NCI-H1105 treated with DMSO at 0.1 percent for 48 hours (cell line): ENCODE measurements at regions not wholly inside any gene's neighbourhood (a gene's known extent, or its start where the extent isn't known, plus 50 kb on each side); places are given as distances from the start of the nearest gene placed in this dataset.
"Not testable (repeated sequence)": the region's sequence is repeated elsewhere in the genome, so short reads cannot be mapped to it uniquely, and the experiment has no call there.

Experiments
- DNase-seq: peaks from one replicate; lab custom pipeline; 2025; lab: John Stamatoyannopoulos, UW

- peak; percentile 91 for DNase-seq
Measured at GRCh38 chr22:47419239-47419638, 656.8 kb downstream of the TBC1D22A start.

DNA sequence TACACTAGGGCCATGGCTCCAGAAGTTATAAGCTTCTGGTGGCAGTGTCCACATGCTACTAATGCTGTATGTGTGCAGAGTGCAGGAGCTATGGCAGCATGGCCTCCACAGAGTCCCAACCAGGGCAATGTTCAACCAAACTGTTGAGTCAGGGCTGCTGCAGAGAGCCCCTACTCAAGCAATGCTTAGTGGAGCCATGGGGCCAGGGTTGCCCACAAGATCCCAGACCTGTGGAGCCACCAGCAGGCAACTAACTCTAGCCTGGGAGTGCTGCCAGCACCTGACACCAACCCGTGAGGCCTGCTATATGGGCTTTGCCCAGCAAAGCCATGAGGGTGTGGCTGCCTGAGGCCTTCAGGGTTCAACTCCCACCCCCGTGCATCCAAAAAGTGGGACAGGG lies 655.2 kb downstream of the TBC1D22A start:
- DNase-seq, result no peak

DNA sequence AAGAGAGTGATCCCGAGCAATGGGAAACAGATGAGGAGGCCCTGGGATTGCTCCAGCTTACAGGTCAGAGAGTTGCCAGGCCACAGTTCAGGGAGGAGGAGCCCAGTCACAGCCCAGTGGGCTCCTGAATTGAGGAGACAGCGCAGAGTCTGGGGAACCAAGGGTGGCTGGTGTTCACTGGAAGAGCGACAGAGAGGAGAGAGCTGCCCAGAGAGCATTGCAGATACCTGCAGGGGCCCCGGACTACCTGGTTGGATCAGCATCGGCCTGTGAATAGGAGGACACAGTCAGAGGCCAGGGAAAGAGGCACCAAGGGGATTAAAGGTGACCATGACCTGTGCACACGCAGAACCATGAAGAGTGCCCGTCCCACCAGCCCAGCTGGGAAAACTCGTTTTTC lies 648.6 kb downstream of the TBC1D22A start:
- DNase-seq, result no peak

GRCh38 chr22:47409539-47410275 lies 647.3 kb downstream of the TBC1D22A start:
- no peak for DNase-seq

DNA sequence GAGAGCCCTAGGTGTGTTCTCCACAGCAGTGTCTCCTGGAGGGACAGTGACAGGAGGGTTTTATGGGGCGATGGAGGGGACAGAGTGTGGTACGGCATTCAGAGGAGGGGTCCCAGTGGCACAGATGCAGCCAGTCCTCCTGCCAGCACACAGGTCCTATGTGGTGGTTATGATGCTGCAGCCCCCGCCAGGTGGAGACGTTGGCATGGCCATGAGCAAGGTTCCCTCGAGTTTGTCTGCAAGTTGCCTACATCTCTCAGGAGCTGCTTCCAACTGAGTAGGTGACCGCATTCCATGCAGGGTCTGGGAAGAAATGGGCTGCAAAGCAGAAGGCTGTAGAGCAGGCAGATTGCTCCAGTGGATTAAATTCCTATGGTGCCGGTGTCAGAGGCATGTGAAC lies 646.0 kb downstream of the TBC1D22A start:
- DNase-seq, result no peak

GRCh38 chr22:47407461-47408025 lies 645.1 kb downstream of the TBC1D22A start:
- DNase-seq, result no peak

DNA sequence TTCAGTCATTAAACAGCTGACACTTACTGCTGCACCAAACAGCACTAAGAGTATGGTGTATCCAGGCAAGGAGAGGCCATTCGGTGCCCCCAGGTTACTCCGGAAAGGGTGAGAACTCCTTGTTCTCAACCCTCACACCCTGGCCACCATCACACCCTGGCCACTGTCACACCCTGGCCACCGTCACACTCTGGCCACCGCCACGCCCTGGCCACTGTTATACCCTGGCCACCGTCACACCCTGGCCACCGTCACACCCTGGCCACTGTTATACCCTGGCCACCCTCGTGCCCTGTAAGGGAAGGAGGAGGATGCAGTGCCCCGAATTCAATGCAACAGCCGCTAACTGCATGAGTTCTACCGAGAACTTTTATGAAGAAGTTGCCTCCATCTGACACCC lies 644.4 kb downstream of the TBC1D22A start:
- no peak for DNase-seq

DNA sequence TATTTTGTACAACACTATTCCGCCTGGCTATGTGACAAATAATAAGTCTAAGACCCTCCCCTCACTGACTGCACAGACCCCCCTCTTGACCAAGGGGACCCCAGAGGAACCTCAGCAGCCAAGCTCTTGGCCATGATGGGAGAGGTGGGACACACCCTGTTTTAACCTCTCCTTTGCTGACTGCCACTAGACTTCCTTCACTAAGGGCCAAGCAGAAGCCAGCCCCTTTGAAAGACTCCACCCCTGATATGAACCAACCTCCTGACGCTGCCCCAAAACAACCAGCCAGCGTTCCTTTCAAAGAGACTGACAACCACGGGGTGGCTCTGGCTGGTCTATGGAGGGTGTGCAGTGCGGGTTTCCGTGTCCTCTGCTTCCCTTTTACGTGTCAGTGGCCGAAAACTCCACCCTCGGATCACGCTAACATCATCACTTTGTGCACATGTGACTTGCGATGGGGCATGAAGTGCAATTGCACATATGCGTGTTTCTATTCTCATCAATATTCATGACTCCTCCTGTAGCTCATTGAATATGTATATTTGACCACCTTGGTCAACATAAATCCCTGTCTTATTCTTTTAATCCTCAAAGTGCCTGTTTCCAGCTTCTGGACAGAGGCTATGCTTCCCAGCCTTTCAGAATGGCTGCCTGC lies 643.9 kb downstream of the TBC1D22A start:
- DNase-seq, result no peak

DNA sequence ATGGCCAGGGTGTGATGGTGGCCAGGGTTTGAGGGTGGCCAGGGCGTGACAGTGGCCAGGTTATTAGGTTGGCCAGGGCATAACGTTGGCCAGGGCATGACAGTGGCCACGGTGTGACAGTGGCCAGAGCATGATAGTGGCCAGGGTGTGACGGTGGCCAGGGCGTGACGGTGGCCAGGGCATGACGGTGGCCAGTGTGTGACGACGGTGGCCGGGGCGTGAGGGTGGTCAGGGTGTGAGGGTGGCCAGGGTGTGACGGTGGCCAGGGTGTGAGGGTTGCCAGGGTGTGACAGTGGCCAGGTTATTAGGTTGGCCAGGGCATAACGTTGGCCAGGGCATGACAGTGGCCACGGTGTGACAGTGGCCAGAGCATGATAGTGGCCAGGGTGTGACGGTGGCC lies 642.8 kb downstream of the TBC1D22A start:
- DNase-seq, result not testable (repeated sequence)

- no peak for DNase-seq
Measured at GRCh38 chr22:47402876-47403525, 640.6 kb downstream of the TBC1D22A start.

- DNase-seq, result no peak
Measured at GRCh38 chr22:47401976-47402770, 639.7 kb downstream of the TBC1D22A start.

- no peak for DNase-seq
Measured at GRCh38 chr22:47401592-47401898, 639.1 kb downstream of the TBC1D22A start.

DNA sequence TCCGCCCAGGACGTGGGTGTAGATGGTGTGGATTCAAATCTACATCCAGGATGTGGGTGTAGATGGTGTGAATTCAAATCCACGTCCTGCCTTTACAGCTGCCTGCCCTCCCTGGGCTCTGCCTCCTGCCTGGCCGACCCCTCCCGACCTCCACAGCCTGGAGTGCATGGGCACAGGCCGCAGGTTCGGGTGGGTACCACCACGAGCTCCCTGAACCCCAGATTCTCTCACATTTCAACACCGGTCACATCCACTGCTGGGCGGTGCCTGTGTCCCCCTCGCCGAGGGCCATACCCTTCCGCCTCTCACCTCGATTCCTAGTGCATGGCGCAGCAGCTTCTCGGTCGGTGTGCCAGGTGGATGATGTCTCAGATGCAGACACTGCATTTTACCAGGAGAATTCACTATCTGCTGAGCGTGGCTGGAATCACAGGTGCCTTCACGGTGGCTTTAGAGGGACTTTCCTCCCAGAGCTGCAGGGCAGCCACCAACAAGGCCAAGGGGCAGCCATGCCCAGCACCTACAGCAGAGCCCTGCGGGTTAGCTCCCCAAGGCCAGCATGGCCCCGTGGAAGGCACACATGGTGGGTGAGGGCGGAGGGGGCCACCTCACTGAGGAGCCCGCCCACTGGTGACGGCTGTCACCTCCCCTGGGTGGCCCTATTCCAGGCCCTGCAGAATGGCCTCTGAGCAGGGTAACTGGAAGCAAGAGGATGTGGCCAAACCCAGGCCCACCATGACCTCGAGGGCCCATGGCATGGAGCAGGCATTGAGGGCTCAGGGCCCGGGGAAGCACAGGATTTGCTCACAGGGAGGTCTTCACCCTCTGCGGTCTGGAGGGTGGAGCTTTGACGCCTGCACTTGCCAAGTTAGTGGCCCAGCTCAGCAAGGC lies 638.5 kb downstream of the TBC1D22A start:
- DNase-seq, result peak; percentile 19

- not testable (repeated sequence) for DNase-seq
Measured at GRCh38 chr22:47400131-47400530, 637.7 kb downstream of the TBC1D22A start.

GRCh38 chr22:47398921-47399790 lies 636.7 kb downstream of the TBC1D22A start:
- DNase-seq, result no peak

GRCh38 chr22:47398491-47398890 lies 636.0 kb downstream of the TBC1D22A start:
- DNase-seq, result no peak

- no peak for DNase-seq
Measured at GRCh38 chr22:47397673-47398072, 635.2 kb downstream of the TBC1D22A start.

DNA sequence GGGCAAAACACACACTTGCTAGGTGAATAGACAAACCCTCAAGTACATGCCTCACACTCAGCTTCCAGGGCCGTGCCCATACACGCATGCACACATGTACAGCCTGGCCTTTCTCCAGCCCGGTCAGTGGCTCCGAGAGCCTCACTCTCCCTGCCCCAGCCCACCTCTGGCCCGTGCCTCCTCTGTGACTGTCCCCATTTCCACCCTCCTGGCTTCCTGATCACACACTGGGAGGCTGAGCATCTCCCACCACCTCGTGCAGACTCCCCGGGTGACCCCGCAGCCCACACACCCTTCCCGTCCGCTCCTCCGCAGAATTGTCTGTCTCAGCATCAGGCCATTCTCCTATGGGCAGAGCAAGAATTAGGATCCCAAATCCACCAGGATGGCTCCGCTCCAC lies 634.1 kb downstream of the TBC1D22A start:
- no peak for DNase-seq

DNA sequence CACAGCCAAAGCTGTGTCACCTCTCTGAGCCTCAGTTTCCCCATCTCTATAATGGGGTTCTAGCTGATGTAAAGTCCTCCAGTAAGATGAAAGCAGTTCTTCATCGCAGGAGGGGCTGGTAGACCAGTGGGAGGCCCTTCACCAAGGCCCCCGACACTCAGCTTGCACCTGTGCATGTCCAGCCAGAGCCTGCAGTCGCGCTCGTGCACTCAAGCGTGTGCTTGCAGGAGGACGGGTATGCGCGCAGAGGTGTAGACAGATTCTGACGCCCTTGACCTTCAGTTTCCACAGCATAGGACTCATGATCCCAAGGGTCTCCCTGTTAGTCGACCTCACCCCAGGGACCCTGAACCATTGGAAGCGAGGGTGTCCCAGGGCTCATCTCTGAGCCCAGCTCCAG lies 633.7 kb downstream of the TBC1D22A start:
- DNase-seq, result no peak

GRCh38 chr22:47395481-47395880 lies 633.0 kb downstream of the TBC1D22A start:
- DNase-seq, result peak; percentile 81
